Lung microvascular endothelial cell (primary cell): ENCODE measurements at regions not wholly inside any gene's neighbourhood (a gene's known extent, or its start where the extent isn't known, plus 50 kb on each side); places are given as distances from the start of the nearest gene placed in this dataset.
"Not testable (repeated sequence)": the region's sequence is repeated elsewhere in the genome, so short reads cannot be mapped to it uniquely, and the experiment has no call there.

ENCODE experiments used
- DNase-seq, 2 donors: peaks; one replicate each; pipeline versions ENCODE4 v3.0.0 to v3.0.0-alpha.2; 2010; ENCODE audit warnings: low read depth in 2 of 2

- DNase-seq: no peak
Observed at GRCh38 chr10:29730458-29730857, 95.7 kb upstream of the SVIL start.

GRCh38 chr10:29728541-29729049, 93.8 kb upstream of the SVIL start:
- DNase-seq: no peak

DNA sequence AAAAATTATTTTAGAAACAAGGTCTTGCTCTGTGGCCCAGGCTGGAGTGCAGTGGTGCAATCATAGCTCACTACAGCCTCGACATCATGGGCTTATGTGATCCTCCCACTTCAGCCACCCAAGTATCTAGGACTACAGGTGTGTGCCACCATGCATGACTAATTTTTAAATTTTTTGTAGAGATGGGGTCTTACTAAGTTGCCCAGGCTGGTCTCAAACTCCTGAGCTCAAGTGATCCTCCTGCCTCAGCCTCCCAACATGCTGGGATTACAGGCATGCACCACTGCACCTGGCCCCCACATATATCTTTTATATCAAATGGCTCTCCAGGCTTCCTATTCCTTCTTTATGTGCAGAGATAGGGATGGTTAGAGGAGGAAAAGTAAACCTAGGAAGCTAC, 91.2 kb upstream of the SVIL start:
- DNase-seq: not testable (repeated sequence)

GRCh38 chr10:29725133-29725720, 90.5 kb upstream of the SVIL start:
- DNase-seq: peak in 1 of 2 donors; percentile 48

- no peak for DNase-seq
Observed at GRCh38 chr10:29723726-29724125, 89.0 kb upstream of the SVIL start.

GRCh38 chr10:29722777-29723176, 88.0 kb upstream of the SVIL start:
- DNase-seq: no peak

DNA sequence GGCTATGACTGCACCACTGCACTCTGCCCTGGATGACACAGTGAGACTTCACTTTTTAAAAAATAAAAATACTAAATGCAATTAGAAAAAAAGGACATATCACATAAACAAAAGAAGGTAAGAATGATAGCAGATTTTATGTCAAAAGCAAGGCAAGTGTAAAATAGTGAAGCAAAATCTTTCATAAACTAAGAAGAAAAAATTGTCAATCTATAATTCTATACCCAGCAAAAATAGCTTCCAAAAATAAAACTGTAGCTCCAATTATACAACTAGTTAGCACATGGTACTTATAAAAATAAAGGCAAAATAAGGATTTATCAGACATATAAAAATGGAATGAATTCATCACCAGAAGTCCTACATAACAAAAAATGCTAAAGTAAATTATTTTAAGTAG, 85.4 kb upstream of the SVIL start:
- DNase-seq: no peak

DNA sequence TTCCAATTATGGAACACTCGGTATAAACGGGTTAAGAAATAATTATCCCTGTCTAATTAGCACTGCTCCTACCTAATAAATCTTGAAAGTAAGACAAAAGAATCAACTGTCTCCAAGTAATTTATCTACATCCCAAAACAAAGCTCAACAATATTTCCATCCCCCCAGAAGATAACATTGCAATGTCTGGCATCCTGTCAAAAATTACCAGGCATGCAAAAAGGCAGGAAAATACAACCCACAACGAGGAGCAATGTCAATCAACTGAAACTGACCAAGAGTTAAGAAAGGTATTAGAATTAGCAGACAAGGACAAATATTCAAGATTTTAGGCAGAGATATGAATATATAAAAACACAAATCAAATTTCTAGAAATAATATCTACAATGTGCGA, 84.5 kb upstream of the SVIL start:
- DNase-seq: no peak

- DNase-seq: peak; percentile 37 to 47
Observed at GRCh38 chr10:29715296-29715695, 80.5 kb upstream of the SVIL start.

DNA sequence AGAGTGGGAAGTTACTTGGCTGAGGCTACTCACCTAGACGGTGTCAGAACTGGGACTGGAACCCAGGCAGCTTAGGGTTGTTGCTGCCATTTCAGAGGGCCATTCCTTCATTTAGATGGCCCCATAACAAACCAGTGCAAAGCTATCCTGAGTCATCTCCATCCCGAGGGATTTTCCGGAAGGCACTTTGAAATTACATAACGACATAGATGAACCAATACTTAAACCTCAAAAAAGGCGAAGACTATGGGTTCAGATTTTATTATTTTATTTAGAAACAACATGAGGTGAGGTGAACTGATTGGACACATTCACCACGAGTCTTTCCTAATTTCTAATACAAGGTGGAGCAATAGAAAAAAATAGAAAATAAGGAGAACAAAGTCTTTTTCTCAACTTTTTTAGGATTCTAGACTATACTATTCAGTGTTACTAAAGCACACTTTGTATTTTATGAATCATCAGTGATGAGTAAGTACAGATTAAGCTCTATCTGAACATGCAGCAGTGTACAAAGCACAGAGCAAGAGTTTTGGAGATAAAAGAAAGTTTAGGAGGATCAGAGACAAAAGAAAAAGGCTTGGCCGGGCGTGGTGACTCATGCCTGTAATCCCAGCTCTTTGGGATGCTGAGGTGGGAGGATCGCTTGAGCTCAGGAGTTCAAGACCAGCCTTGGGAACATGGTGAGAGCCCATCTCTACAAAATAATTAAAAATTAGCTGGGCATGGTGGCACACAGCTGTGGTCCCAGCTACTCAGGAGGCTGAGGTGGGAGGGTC, 79.5 kb upstream of the SVIL start:
- peak in 1 of 2 donors; percentile 64 for DNase-seq

DNA sequence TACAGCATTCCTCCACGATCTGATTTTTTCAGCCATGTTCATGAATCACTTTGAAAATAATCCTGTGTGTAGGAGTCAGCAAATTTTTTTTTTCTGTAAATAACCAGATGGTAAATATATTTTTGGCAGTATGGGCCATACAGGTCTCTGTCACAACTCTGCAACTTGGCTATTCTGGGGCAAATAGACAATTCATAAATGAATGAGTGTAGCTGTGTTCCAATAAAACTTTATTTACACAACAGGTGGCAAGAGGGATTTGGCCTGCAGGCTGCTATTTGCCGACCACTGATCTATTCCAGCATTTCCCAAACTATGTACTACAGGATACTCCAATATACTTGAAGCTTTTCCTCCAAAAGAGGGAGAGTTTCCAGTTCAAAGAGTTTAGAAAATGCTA, 78.7 kb upstream of the SVIL start:
- DNase-seq: no peak

DNA sequence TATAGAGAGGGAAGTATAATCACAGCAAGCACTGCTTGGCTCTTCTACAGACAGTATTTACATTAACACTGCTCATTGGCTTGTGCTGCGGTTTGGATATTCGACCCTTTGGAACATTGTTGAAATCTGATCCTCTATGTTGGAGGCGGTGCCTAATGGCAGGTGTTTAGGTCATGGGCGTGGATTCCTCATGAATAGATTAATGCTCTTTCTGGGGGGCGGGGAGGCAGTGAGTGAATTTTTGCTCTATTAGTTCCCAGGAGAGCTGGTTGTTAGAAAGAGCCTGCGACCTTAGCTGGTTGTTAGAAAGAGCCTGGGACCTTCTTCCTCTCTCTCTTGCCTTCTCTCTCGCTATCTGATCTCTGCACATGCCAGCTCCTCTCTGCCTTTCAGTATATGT, 77.3 kb upstream of the SVIL start:
- DNase-seq: no peak

DNA sequence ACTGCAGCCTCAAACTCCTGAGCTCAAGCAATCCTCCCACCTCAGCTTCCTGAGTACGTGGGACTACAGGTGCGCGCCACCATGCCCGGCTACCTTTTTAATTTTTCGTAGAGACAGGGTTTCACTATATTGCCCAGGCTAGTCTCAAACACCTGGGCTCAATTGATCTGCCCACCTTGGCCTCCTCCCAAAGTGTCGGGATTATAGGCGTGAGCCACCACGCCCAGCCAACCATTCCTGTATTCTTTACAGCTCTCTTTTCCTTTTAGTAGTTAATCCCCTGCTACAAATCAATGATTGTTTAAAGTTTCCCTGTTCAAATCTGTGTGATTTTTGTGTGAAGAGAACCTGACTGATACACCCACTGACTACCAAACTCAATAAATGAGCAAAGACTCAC, 75.4 kb upstream of the SVIL start:
- no peak for DNase-seq

DNA sequence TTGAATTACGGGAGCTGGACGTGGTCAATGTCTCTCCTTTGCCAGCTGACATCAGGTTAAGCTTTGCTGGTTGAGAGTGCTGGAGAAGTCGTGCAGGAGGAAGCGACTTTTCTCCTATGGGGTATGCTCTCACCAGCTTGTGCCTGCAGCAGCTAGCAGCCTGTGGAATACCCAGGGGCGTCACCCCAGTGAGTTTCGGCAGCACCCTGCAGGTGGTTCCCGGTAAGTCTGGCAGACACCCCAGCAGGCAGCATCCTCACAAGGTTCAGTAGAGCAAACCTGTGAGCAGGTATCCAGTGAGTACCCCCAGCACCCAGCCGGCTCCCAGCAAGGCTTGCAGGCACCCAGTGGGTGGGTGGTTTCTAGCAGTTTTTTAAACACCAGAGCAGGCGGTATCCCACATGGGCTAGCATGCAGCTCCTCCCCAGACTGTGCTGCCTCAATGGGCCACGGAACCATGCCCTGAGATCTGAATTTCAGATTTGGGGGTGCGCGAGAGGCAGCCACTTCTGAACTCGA, 74.8 kb upstream of the SVIL start:
- DNase-seq: no peak

- DNase-seq: no peak
Observed at GRCh38 chr10:29703271-29703670, 68.5 kb upstream of the SVIL start.

DNA sequence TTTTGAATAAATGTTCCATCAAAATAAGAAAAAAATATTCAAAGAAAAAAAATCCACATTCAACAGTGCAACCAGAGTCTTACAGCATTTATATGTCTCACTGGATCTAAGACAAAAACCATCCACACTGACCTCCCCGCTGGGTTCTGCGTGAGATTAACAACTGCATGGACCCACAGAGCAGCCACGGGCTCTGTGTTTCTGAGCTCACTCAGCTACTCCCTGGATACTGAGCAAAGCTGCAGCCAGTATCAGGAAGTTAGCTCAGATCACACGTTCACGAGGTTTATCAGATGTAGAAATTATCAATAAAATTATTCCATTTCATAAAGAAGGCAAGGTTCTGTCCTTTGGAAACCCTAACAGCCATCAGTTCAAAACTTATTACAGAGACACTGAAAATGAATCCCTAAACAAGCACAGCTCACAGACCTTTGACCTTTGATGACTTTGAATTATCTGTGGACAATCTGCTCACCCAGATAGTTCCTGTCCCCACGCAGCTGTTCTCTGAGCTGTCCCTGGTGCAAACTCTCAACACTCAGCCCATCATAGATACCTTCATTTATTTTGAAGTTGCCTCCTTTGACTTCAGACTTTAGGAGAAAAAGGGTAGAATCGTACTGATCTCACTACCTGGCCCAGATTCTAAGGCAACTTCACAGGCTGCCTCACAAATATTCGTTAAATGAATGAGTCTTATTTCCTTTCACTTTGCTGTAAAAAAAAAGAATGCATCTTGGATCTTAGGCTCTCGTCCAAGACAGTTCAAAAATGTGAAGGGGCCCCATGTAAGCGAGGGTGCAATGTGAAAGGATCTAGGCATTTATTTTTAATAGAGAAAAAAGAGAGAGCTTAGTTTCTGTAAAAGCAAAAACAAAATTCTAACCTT, 67.7 kb upstream of the SVIL start:
- DNase-seq: peak in 1 of 2 donors; percentile 40

DNA sequence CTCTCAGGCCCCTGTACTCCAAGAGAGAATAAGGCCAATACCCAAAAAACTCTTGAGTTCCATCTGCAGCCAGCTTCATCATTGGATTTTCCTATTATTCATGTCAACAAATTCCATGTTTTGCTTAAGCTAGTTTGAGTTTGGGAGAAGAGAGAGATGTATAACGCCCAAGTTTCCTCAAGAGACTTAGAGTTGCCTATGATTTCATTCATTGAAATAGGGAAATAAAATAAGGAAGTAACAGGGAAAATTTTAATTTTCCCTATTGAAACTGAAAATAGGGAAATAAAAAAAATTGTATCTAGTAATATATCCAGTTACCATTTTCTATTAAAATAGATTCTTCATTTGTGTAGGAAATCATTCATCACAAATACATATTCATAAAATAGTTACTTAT, 66.5 kb upstream of the SVIL start:
- no peak for DNase-seq

- DNase-seq: no peak
Observed at GRCh38 chr10:29699621-29700020, 64.8 kb upstream of the SVIL start.

DNA sequence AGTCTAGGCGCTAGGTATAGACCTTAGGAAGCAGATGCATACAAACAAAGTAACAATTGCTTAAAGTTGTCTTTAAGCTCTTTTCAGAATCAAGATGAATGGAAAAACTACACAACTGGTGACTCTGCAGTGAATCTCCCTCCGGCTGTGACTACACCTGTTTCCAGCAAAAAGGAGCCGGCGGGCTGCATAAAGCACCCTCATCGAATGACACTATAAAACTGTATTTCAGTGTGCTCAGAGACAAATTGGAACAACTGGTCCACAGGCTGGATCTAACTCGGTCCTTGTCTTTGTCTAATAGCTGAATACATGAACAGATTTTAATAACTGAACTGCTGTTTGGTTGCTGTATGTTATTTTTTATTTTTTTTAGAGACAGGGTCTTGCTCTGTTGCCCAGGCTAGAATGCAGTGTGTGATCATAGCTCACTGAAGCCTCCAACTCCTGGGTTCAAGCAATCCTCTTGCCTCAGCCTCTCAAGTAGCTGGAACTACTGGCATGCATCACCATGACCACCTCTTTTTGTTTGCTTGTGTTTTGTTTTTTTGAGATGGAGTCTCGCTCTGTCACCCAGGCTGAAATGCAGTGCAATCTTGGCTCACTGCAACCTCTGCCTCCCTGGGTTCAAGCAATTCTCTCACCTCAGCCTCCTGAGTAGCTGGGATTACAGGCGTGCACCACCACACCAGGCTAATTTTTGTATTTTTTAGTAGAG, 64.2 kb upstream of the SVIL start:
- no peak for DNase-seq

GRCh38 chr10:29696581-29696980, 61.8 kb upstream of the SVIL start:
- not testable (repeated sequence) for DNase-seq

DNA sequence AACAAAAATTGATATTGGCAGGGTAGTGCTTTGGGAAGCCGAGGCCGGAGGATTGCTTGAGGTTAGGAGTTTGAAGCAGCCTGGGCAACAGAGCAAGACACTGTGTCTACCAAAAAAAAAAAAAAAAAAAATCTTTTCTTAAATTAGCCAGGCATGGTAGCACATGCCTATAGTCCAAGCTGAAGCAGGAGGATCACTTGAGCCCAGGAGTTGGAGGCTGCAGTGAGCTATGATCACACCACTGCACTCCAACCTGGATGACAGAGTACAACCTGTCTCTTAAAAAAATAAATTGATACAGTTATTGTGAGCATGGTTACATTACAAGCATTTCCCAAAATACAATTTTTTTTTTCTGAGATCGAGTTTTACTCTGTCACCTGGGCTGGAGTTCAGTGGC, 59.4 kb upstream of the SVIL start:
- no peak for DNase-seq
